ENCODE measurements at regions not wholly inside any gene's neighbourhood (a gene's known extent, or its start where the extent isn't known, plus 50 kb on each side); places are given as distances from the start of the nearest gene placed in this dataset.

DNA sequence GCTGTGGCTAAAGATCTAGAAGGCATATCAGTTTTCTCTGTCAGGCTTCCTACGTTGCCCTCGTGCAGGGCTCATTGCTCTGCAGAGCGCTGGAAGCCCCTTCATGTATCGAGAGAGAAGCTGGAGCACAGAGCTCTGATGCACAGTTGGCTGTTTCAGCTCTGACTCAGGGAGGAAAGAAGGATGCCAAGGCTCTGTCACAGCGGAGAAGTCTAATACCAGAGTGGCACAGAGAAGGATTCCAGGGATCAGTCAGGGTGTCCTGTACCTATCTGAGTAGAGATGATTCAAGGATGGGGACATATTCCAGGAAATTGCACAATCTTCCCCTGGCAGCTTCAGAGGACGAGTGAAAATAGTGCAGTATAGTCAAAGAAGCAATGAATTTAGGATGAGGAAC lies 179.2 kb upstream of the FMN2 start:
- TF ChIP-seq, protein P1, sequence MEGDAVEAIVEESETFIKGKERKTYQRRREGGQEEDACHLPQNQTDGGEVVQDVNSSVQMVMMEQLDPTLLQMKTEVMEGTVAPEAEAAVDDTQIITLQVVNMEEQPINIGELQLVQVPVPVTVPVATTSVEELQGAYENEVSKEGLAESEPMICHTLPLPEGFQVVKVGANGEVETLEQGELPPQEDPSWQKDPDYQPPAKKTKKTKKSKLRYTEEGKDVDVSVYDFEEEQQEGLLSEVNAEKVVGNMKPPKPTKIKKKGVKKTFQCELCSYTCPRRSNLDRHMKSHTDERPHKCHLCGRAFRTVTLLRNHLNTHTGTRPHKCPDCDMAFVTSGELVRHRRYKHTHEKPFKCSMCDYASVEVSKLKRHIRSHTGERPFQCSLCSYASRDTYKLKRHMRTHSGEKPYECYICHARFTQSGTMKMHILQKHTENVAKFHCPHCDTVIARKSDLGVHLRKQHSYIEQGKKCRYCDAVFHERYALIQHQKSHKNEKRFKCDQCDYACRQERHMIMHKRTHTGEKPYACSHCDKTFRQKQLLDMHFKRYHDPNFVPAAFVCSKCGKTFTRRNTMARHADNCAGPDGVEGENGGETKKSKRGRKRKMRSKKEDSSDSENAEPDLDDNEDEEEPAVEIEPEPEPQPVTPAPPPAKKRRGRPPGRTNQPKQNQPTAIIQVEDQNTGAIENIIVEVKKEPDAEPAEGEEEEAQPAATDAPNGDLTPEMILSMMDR (conservative IDR thresholded peaks at IDR 0.05), result no peak
- no peak overlapping the region for H3K27ac ChIP-seq

GRCh38 chr1:239913141-239913585 lies 178.5 kb upstream of the FMN2 start:
- H3K27ac ChIP-seq, result no peak overlapping the region
- TF ChIP-seq, protein P1 (conservative IDR thresholded peaks at IDR 0.05), result no peak

DNA sequence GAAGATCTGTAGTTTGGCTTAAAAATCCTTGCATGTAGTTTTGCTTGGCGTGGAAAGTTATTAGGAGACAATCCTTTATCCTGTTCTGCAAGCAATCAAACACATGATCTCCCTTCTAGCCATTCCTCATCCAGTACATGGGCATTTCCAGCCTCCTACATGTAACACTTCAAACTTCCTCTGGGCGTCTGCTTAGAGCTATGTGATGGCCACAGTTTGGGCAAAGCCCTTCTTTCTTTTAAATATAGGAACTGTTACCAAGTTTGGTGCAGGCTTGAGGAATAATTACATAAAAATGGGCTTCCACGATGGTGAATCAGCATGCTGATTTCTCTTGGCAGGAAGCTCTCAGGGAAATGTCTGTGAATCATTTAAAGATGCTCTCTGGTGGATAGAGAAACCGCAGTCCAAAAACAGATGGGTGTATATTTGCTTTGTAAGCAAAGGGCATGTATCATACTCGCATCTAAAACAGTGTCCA lies 176.9 kb upstream of the FMN2 start:
- no peak overlapping the region for H3K27ac ChIP-seq
- TF ChIP-seq, protein P1 (conservative IDR thresholded peaks at IDR 0.05), result no peak

DNA sequence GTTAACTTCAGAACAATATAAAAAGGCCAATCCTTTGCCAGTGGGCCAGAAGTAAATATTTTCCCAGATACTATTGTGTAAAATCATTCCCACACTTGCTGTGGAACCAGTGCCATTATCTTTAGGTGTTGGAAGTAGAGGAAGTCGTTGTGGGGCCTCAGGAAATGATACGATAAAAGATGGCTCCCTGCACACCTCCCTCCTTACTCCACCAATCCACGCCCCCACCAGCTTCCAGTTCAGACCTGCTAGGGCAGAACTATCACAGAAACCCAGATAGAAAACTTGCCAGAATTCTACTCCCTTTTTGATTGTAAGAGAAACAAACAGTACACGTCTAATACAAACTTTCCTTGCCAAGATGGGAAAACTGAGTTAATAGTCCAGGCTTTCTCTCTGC lies 173.0 kb upstream of the FMN2 start:
- no peak overlapping the region for H3K27ac ChIP-seq
- TF ChIP-seq, protein P1 (conservative IDR thresholded peaks at IDR 0.05), result no peak

- H3K27ac ChIP-seq, result no peak overlapping the region
- TF ChIP-seq, protein P1 (conservative IDR thresholded peaks at IDR 0.05), result no peak
Measured at GRCh38 chr1:239920214-239920613, 171.5 kb upstream of the FMN2 start.

DNA sequence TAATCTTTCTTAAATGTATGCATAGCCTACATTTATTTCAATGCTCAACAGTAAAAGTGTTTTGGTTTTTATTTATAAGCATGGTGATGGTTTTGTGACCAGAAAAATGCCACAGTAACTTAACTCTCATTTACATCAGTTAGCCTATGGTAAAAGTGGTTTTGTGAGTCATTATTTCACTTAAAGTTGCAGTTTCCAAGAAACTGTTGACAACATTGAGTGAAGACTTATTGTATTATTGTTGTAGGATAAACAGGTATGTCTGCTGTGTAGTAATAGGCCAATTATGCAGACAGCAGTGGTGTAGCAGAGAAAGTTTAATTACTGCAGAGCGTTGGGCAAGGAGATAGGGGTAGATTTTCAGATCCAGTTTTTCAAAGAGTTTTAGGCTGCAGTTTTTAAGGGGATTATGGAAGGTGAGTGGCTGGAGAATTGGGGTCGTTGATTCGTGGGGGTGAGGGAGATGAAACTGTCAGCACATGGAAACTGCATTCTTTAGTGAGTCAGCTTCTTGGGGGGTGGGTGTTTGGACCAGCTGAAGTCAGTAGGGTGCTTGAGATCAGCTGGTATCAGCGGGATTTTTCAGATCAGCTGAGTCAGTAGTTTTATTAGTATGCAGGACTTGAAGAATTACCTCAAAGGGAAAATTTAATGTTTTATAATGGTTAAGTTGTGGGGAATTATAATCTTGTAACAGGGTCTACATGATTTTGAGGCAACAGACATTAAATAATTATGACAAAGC lies 168.7 kb upstream of the FMN2 start:
- TF ChIP-seq, protein P1 (conservative IDR thresholded peaks at IDR 0.05), result no peak
- H3K27ac ChIP-seq, result no peak overlapping the region

DNA sequence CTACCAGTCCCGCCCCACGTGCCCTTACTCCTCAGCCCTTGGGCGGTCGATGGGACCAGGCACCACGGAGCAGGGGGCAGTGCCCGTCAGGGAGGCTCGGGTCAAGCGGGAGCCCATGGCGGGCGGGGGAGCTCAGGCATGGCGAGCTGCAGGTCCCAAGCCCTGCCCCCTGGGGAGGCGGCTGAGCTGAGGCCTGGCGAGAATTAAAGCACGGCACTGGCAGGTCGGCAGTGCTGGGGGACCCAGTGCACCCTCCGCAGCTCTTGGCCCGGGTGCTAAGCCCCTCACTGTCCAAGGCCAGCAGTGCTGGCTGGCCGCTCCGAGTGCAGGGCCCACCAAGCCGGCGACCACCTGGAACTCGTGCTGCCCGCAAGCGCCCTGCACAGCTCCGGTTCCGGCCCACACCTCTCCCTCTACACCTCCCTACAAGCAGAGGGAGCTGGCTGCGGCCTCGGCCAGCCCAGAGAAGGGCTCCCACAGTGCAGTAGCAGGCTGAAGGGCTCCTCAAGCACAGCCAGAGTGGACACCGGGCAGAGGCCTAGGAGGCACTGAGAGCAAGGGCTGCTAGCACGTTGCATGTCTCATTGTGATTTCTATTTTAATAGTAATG lies 166.8 kb upstream of the FMN2 start:
- TF ChIP-seq, protein P1 (conservative IDR thresholded peaks at IDR 0.05), result no peak
- H3K27ac ChIP-seq, result no peak overlapping the region
